Gastroesophageal sphincter (tissue), 3 donors: ENCODE measurements at regions not wholly inside any gene's neighbourhood (a gene's known extent, or its start where the extent isn't known, plus 50 kb on each side); places are given as distances from the start of the nearest gene placed in this dataset.

ENCODE experiments used
- EP300 ChIP-seq: sonication (generic); formaldehyde crosslinking; IDR thresholded peaks from one replicate; pipeline ENCODE4 v1.6.1; 2017; ENCODE audit warnings: antibody characterized with exemption, mild to moderate bottlenecking
- POLR2A ChIP-seq, 2 donors: fragments of 450-650 bp; IDR thresholded peaks; one replicate each; pipeline ENCODE4 v1.6.1; 2017; ENCODE audit warnings: antibody characterized with exemption in 2 of 2, mild to moderate bottlenecking in 2 of 2, moderate library complexity in 1 of 2
- POLR2AphosphoS5 ChIP-seq: sonication (generic); formaldehyde crosslinking; IDR thresholded peaks from one replicate; pipeline ENCODE4 v1.6.1; 2017; ENCODE audit warnings: antibody characterized with exemption
- TF ChIP-seq, protein P1 (sequence below), 4 experiments: fragments of 200-600 bp in 2 of 4; fragments of 450-650 bp in 2 of 4; sonication (generic) in 1 of 4; IDR thresholded peaks; one replicate each; pipeline ENCODE4 v1.5.1; 2017 to 2019; ENCODE audit warnings: antibody characterized with exemption in 4 of 4, mild to moderate bottlenecking in 2 of 4, moderate library complexity in 2 of 4

DNA sequence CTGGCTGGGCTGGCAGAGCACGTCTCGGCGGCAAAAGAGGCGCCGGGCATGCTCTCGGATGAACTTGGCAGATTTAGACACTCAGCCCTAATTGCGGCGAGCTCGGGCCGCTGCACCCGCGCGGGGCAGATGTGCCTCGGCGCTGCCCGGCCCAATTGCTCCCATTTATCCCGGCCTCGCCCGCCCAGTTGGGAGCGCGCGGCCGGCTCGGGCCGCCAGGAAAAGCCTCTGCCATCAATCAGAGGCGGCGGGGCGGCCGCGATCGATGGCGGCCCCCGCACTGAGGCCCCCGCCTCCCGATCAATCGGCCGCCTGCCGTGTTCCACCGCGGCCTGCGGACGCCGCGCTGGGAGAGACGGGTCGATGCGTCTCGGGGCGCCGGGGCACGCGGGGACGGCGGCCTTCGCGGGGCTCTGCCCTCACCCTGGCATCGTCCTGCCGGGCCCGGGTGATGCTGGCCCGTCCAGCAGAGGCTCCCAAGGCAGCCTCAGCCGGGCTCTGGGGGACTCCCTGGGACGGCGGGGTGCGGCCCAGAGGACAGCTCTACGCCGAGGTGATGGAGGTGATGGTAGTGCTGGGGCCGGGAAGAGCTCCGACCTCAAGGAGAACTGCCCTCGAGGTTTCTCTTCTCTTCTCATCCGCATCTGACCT is 200.9 kb upstream of the N4BP1 start:
- TF ChIP-seq, protein P1, sequence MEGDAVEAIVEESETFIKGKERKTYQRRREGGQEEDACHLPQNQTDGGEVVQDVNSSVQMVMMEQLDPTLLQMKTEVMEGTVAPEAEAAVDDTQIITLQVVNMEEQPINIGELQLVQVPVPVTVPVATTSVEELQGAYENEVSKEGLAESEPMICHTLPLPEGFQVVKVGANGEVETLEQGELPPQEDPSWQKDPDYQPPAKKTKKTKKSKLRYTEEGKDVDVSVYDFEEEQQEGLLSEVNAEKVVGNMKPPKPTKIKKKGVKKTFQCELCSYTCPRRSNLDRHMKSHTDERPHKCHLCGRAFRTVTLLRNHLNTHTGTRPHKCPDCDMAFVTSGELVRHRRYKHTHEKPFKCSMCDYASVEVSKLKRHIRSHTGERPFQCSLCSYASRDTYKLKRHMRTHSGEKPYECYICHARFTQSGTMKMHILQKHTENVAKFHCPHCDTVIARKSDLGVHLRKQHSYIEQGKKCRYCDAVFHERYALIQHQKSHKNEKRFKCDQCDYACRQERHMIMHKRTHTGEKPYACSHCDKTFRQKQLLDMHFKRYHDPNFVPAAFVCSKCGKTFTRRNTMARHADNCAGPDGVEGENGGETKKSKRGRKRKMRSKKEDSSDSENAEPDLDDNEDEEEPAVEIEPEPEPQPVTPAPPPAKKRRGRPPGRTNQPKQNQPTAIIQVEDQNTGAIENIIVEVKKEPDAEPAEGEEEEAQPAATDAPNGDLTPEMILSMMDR (IDR thresholded peaks at IDR 0.05): no peak
- TF ChIP-seq POLR2A (IDR thresholded peaks at IDR 0.05) (no peak), POLR2AphosphoS5 (no peak), EP300 (no peak)
